GM06990 (cell line): ENCODE measurements at regions not wholly inside any gene's neighbourhood (a gene's known extent, or its start where the extent isn't known, plus 50 kb on each side); places are given as distances from the start of the nearest gene placed in this dataset.

Experiments used
- DNase-seq: peaks from one replicate; pipeline ENCODE4 v3.0.0-alpha.2; 2011; ENCODE audit not compliant: insufficient read length; ENCODE audit errors: extremely low read depth
- H3K27me3 ChIP-seq: replicated peaks from 2 replicates; pipeline ENCODE4 v1.6.0; 2011; ENCODE audit warnings: low read length; ENCODE audit not compliant: control insufficient read depth, insufficient read depth
- H3K36me3 ChIP-seq: 2 replicates; pipeline ENCODE4 v1.5.1; 2011; ENCODE audit warnings: low read length; ENCODE audit not compliant: control insufficient read depth, insufficient read depth
- H3K4me3 ChIP-seq: replicated peaks from 2 replicates; pipeline ENCODE4 v1.5.1; 2011; ENCODE audit warnings: low read depth, mild to moderate bottlenecking, control low read depth, low read length
- TF ChIP-seq, protein P1 (sequence below): IDR thresholded peaks from 2 replicates; pipeline ENCODE4 v1.5.1; 2011; ENCODE audit warnings: low read length, control low read depth, mild to moderate bottlenecking, inconsistent platforms; ENCODE audit not compliant: insufficient read depth, poor library complexity, severe bottlenecking

GRCh38 chr9:103988821-103989220, 105.3 kb upstream of the SMC2 start:
- Histone ChIP-seq H3K27me3 (no peaks in the 10 kb centered on the region), H3K36me3 (no peaks in the 10 kb centered on the region), H3K4me3 (no peak overlapping the region)
- no peak for DNase-seq
- TF ChIP-seq, protein P1, sequence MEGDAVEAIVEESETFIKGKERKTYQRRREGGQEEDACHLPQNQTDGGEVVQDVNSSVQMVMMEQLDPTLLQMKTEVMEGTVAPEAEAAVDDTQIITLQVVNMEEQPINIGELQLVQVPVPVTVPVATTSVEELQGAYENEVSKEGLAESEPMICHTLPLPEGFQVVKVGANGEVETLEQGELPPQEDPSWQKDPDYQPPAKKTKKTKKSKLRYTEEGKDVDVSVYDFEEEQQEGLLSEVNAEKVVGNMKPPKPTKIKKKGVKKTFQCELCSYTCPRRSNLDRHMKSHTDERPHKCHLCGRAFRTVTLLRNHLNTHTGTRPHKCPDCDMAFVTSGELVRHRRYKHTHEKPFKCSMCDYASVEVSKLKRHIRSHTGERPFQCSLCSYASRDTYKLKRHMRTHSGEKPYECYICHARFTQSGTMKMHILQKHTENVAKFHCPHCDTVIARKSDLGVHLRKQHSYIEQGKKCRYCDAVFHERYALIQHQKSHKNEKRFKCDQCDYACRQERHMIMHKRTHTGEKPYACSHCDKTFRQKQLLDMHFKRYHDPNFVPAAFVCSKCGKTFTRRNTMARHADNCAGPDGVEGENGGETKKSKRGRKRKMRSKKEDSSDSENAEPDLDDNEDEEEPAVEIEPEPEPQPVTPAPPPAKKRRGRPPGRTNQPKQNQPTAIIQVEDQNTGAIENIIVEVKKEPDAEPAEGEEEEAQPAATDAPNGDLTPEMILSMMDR = no peak

DNA sequence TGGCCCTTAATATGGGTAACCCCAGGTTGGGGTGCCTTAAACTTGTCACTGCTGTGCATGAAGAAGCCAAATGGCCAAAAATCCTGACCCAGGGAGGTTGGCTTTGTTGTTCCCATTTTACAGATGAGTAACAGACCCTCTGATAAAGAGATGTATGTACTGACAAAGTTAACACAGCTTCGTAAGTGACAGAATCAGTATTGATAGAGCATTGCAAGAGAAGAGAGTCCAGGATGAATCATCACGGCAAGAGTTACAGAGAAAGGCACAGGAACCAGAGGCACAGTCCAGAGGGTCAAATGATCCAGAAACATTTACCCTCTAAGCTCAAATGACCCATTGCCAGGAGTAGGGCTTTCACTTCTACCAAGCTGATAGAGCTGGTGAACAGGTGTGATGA, 103.8 kb upstream of the SMC2 start:
- TF ChIP-seq, protein P1 = no peak
- no peaks in the 10 kb centered on the region for H3K27me3 ChIP-seq
- no peak overlapping the region for H3K4me3 ChIP-seq
- no peak for DNase-seq
- H3K36me3 ChIP-seq = no peaks in the 10 kb centered on the region

GRCh38 chr9:103991001-103991400, 103.1 kb upstream of the SMC2 start:
- Histone ChIP-seq H3K36me3 (no peaks in the 10 kb centered on the region), H3K27me3 (no peaks in the 10 kb centered on the region), H3K4me3 (no peak overlapping the region)
- DNase-seq = no peak
- TF ChIP-seq, protein P1 = no peak

DNA sequence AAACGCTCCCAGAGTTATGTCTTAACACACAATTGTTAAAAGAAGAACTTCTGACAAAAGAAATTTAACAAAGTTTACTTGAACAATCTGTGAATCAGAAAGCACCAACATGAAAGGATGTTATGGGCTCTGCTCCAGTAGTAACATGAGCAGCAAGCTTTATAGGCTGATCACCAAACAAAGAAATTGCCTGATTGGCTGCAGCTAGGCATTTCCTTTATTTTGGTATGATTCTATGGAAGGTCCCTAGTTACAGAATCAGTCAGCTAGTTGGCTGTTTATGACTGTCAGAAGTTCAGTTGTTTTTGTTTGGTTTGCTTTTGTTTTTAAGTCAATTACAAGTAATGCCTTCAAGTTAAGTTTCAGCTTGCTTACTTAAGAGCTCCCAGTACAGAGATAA, 102.4 kb upstream of the SMC2 start:
- DNase-seq = peak; percentile 16
- TF ChIP-seq, protein P1 = no peak
- Histone ChIP-seq H3K4me3 (no peak overlapping the region), H3K27me3 (no peaks in the 10 kb centered on the region), H3K36me3 (no peaks in the 10 kb centered on the region)

GRCh38 chr9:103992938-103993579, 101.0 kb upstream of the SMC2 start:
- Histone ChIP-seq H3K36me3 (no peaks in the 10 kb centered on the region), H3K4me3 (no peak overlapping the region), H3K27me3 (no peaks in the 10 kb centered on the region)
- TF ChIP-seq, protein P1 = no peak
- DNase-seq = no peak
